GM21576 (cell line): ENCODE measurements at regions not wholly inside any gene's neighbourhood (a gene's known extent, or its start where the extent isn't known, plus 50 kb on each side); places are given as distances from the start of the nearest gene placed in this dataset.
"Not testable (repeated sequence)": the region's sequence is repeated elsewhere in the genome, so short reads cannot be mapped to it uniquely, and the experiment has no call there.

Source experiments
- ATAC-seq: cut with Tn5 transposase; IDR thresholded peaks from one replicate; pipeline ENCODE4 v1.9.1; 2021; ENCODE audit warnings: mild to moderate bottlenecking, moderate library complexity; ENCODE audit not compliant: unreplicated experiment

DNA sequence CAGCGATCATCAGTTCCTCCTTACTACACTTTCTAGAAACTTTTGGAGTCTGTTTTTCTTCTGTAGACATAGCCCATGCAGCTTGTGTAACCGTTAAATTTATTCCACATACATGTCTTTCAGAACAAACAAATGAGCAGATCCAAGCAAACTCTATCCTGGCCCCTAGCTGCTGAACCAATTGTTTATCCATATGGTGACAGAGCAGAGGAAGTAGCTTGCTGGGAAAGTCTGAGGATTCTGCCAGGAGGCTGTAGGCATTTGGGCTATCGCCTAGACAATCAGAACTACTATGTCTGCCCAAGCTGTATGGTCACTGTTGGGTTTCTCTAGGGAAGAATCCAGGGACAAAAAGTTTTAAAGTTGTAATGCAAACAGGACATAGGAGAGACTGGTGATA is 343.7 kb downstream of the SPRY2 start:
- no peak for ATAC-seq

DNA sequence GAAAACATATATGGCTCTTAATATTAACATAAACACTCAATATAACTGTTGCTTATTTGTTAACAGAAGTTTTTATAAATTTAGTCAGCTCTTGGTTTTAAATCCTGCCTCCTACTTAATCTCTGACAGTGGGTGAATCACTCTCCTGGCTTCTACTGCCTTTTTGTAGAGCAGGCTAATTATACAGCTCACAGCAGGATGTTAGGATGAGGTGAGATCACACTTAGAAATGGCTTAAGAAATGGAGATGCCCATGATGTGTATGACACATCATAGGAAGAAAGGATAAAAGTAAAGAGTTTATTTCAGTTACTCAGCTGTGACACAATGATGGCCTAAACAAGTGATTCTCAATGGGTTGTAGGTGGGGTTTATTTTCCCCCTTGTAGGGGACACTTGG is 345.6 kb downstream of the SPRY2 start:
- ATAC-seq: no peak

DNA sequence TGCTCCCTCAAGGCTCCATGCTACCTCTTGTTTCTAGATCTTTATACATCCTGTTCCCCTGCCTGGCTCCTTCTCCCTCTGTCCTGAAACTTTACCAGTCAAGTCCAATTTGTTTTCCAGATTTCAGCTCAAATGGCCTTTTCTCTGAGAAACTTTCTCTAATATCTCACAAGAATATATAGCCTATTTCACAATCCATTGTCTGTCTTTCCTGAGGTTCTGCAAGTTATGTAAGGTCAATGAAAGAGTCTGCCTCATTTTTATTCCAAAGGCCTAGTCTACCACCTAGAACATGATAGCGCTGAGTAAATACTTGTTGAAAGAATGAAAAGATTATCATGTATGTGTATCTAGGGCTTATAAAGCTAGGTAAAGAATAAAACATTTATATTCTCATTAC is 348.8 kb downstream of the SPRY2 start:
- no peak for ATAC-seq

DNA sequence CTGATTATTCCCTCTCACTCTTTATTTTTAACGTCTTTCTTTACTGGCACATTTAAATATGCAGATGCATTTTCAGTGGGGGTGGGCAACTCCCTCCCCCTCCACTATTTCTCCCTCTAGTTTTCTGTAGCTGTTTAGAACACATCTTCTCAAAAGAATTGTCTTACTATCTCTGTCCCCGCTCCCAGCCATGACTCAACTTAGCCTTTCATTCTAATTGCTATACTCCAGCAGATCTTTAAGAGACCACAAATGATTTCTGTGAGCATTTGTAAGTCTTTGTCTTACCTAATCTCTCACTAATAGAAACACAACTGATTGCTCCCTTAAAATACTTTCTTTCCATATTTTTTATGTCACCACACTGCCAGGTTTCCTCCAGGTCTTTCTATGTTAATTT is 350.9 kb downstream of the SPRY2 start:
- ATAC-seq: no peak

DNA sequence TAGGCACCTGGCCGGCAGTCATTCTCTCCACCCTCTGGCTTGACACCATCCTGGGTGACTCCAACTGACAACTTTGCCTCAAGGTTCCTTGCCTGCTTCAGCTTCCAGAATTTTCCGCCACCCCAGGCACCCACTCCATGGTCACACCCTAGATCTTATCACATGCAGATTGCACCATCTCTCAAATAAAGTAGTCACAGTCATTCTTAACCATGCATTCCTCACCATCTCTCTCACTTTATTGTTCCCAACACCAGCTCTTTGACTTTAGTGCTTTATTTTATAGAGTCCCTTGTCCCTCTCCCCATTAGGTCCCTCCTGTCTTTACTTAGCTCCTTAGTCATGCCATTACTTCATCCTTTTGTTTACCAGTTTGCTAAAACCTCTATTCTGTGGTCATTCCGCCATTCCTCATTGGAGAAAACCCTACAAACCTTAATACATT is 351.7 kb downstream of the SPRY2 start:
- no peak for ATAC-seq

DNA sequence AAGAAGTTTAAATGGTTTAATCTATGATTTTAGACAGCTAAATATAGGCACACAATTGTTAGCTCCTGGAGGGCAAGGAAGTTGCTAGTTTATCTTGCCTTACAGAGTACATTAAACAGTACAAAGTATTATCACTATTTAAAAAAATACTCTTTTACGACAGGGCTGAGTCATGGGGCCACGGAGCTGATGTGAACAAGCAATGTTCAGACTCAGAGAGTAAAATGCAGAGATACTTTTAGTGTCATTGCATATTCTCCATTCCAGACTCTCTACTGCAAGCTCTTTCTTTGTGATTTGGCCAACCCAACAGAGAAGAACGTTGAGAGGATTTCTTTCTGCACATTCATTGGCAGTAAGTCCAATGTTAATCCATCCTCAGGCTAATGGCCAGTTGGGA is 352.4 kb downstream of the SPRY2 start:
- no peak for ATAC-seq

DNA sequence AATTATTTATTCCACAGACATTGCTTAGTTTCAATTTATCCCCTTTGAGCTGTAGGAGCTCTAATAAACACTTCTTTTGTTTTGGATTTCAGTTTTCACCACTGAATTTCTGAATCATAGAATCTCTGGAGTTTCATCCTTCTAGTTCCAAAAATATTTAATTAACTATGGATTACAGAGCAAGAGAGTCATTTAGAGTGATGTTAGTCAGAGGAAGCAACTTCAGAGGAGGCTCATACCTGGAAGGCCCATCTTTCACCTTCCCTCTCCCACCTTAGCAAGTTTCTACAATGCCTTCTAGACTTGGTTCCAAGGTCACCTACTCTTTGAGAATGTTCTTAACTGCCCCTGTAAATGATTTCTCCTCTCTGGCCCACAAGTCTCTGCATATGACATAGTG is 353.2 kb downstream of the SPRY2 start:
- ATAC-seq: no peak

DNA sequence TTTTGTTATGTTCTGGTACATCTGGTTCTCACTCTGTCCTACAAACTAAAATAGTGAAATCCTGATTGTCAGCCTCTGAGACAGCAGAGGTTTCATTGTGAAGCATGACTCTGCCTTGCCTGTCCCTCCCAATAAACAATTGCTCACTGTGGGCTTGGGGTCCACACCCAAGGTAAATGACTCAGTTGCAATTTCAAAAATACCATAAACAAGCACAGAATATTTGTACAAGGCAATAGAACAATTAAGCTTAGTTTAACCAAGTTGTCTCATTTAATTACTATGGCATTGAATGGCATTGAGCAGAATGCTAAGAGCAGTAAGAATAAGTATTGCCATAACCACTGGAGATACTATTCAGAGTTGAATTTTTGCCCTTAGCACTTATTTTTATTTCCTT is 353.6 kb downstream of the SPRY2 start:
- no peak for ATAC-seq

DNA sequence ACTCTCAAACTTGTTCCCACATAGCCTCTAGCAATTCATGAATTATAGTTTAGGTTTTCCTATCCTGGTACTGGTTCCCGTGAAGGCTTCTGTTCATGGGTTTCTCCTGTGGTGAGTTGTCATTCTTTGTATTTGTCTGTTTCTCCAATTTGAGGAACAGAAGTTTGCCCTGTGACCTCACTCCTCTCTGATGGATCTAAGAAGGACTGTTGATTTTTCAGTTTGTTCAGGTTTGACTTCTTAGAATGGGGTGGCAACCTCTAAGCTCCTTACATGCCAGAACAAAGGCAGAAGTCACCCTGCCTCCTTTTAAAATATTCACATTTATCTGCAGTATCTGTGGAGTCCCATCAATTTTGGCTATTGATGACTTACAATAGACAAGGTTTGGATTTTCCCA is 354.0 kb downstream of the SPRY2 start:
- ATAC-seq: no peak

DNA sequence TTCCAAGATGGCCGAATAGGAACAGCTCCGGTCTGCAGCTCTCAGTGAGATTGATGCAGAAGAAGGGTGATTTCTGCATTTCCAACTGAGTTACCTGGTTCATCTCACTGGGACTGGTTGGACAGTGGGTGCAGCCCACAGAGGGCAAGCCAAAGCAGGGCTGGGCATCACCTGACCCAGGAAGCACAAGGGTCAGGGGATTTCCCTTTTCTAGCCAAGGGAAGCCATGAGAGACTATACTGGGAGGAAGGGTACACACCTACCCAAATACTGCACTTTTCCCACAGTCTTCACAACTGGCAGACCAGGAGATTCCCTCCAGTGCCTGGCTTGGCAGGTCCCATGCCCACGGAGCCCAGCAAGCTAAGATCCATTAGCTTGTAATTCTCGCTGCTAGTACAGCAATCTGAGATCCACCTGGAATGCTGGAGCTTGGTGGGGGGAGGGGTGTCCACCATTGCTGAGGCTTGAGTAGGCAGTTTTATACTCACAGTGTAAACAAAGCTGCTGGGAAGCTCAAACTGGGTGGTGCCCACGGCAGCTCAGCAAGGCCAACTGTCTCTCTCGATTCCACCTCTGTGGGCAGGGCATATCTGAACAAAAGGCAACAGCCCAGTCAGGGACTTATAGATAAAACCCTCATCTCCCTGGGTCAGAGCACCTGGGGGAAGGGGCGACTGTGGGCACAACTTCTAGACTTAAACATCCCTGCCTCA is 365.8 kb downstream of the SPRY2 start:
- not testable (repeated sequence) for ATAC-seq

DNA sequence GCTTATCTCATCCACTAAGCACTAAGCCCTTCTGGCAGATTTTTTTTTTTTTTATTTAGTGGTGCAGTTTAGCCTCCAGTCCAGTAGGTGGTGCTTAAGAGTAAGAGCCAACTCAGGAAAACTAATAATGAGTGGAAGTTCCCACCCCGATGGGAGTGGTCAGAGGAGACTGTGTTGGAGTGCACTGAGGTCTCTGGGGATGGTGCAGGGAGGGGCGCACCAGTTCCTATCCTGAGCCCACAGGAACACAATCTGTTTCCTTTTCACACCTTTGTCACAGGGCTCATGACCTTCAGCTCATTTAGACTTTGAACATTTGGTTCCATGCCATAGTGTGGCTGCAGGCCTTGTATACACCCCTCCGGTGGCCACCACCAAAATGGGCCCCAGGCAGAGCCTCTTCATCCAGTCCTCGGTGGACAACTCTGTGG is 367.4 kb downstream of the SPRY2 start:
- peak; percentile 89 for ATAC-seq

DNA sequence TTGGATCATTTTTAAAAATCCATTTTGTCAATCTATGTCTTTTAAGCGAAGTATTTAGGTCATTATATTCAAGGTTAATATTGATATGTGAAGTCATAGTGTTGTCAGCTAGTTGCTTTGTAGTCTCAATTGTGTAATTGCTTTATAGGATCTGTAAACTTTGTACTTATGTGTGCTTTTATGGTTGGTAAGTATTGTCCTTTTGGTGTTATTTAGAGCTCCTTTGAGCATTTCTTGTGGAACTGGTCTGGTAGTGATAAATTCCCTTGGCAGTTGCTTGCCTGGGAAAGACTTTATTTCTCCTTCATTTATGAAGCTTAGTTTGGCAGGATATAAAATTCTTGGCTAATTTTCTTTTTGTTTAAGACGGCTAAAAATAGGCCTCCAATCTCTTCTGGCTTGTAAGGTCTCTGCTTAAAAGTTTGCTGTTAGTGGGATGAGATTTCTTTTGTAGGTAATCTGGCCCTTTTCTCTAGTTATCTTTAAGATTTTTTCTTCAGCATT is 368.8 kb downstream of the SPRY2 start:
- no peak for ATAC-seq

DNA sequence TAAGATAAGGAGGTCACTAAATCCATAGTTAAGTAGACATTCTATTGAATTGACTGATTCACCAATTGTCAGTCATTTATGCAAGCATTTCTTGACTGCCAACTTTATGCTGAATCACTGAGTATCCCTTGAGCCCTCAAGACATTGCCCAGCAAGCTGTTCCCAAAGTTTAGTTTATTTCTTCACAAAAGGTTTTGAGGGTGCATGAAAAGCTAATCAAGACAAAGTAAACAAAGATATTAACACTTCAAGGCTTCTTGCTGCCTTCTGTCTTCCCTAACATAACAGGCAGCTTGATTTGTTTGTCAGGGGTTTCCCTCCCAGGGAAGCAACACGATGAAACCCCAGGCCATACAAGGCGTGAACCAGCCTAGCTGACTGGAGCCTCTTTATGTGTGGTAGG is 374.4 kb downstream of the SPRY2 start:
- no peak for ATAC-seq

DNA sequence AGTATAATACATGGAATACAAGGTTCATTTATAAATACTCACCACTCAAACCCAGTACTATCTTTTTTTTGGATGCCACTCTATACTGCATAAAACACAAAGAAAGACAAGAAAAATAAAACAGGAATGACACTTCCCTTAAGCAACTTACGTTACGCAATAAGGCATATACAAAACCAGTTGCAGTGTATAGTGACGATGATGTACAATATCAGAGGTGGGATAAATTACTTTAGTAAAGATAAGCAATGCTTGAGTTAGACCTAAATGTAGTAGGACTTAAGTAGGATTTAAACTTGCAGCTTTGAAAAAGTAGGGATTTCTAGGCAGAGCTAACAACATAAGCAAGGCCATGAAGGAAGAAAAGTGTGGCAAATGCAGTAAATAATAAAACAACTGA is 374.9 kb downstream of the SPRY2 start:
- no peak for ATAC-seq

DNA sequence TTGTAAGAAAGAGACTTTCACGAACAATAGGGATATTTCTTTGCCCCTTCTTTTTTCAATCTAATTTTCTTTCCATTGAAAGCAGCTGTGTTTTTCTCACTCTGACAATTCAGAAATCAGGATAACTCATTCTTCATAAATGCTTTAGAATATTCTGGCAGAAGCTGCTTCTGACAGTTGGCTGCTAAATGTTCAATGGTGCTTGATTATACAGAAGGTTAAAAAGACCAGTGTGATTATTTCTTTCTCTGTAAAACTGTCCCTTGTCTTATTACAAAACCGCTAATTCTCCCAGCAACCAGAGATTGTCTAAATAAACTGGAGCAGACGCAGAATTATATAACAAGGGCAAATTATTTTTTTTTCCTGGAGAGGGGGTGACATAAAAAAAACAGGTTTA is 394.4 kb downstream of the SPRY2 start:
- no peak for ATAC-seq

DNA sequence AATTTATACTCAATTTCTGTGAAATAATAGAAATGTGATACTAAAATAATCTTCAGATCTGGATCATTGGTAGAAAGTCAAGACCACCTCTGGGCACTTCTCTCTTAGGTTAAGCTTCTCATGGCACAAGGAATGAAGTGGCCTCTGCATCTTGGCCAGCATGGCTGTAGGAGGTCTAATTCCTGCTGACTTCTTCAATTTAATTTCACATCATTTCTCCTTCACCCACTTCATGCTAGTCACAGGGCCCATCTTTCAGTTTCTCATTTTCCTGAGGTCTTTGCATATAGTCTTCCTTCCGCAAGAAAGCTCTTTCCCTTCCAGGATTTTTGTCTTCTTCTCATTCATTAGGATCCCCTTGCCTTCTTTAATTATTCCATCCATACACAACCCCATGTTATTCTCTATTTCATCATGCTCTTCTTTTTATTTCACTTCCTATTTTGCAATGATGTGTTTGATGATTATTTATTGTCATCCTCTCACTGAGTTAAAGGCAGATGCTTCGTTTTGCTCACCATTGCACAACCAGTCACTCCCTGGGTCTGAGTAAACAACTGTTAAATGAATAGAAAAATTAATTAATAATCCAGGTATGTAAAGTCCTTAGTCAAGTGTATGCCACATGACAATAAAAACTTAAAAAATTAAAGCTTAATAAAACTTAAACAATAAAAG is 397.4 kb downstream of the SPRY2 start:
- no peak for ATAC-seq

DNA sequence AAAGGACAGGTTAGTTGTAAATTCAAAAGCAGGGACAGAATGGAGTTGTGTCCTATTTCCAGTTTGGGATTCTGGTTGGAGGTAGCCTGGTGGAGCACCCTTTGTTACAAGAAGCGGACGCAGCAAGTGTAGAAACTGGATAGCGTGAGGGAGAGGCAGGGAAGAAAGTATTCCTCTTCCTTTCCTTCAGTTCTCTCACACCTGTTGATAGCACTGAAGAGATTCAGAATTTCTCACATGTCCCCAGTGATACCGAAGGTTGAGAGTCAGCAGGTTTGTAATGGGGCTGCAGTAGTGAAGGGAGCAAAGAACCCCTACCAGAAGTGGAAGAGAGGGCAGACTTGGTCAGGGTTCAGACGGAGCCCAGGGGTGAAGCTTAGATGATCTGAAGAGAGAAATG is 399.2 kb downstream of the SPRY2 start:
- ATAC-seq: no peak

DNA sequence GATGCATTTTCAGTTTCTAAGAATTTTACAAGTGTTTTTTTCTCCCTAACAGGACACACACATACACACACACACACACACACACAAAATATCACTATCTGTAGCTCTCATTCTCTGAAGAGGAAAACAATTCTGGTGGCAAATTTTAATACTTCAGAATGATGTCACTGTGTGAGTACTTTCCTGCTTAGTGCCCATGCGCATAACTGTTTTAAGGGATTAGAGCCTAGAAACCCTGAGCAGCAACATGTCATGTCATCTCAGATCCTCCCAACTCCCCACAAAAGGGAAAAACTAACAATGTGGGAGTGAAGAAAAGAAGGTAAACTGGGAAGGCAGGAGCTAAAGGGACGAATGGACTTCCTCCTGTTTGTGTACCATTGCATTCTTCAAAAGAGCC is 401.2 kb downstream of the SPRY2 start:
- ATAC-seq: no peak

DNA sequence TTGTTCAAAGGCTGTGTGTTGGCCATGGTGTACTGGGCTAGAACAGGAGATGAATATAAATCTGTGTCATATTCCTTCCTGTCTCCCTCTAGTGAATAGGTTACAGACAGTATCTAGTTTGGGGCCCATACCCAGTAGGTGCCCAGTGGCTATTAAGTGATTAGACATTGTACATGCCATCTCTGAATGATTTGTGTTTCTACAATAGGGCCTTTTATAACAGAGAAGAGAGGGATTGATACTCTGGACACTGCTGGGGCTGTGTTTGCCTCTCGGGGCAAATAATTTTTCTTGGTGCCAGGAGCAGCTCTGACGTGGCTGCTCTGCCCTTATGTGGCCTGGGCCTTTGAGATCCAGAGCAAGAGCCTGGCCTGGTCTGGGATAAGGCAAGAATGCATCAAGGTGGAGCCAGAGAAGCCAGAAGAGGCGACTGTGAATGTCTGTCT is 403.1 kb downstream of the SPRY2 start:
- no peak for ATAC-seq

DNA sequence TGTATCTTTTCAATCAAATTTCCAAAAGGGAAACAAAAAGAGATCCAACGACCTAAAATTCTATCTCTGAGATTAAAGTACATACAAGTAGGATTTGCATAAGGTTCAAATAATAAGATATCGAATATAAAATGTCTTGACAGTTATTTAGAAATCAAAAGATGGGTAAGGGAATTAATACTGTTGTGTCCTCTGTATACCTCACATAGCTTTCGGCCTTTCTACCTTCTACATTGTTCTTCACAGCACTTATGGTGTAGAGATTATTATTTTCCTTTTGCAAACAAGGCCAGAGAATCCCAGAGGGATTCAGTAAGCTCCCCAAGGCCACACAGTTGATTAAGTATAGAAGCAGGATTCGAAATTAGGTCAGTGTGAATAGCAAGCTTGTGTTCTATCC is 403.6 kb downstream of the SPRY2 start:
- ATAC-seq: no peak

DNA sequence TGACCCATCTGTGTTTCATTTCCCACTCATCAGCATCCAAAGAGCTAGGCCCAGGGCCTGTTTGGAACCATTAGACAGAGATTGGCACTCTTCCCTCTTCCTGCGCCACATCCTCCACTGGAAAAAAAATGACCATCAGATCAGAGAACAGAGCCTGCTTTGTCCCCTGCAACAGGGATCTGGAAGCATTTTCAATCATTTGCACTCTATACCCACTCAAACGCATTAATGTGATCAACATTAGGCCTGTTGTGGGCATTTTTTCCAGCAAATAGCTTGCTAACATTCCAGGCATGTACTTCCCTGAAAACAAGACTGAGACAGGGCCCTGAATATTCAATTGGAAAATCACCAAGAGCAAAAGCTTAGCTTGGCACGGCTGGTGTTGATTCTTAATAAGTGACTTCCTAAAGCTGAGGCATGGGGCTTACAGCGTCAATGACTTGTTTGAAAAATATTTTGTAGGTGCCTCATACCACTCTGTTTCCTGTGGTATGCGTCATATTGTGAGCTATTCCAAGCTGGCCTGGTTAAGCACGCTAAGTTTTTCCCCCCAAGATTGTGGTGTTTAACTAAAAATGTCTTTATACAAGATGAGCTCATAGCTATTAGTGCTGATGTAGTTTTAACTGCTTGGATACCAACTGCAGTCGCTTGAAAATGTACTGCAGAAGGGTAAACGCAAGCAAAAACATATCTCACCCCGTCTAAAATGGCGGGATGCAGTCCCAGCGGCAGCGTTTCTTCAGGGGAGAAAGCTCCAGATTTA is 404.4 kb downstream of the SPRY2 start:
- ATAC-seq: no peak

DNA sequence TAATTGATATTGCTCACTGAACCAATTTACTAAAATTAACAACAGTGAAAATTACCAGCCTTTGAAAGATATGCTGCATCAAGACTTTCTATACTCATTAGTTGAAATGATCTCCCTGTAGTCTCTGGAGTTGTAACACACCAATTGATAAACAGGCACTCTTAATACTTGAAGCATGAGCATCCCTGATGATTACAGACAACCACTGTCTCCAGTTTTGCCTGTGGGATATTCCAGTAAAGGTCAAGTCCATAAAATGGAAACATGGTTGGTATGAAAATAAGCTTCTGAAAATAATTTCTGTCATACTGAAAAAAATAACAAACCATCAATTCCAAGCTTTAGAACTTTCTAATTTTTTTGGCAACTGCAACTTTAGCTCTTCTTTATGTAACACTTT is 405.8 kb downstream of the SPRY2 start:
- ATAC-seq: no peak
